ENCODE measurements at regions not wholly inside any gene's neighbourhood (a gene's known extent, or its start where the extent isn't known, plus 50 kb on each side); places are given as distances from the start of the nearest gene placed in this dataset.

GRCh38 chr20:22833851-22834250 is 201.3 kb upstream of the SSTR4 start:
- H3K27me3 ChIP-seq (ENCODE audit: low read depth, low read length) = peaks cover 15% of the 10 kb centered on the region; the same call in 1 of the 2 replicates
- H4K20me1 ChIP-seq (ENCODE audit: insufficient read depth, low read length) = no peaks in the 10 kb centered on the region
- TF ChIP-seq CTCF (IDR thresholded peaks at IDR 0.05; ENCODE audit: low read depth, low read length) (no peak), EZH2phosphoT487 (IDR thresholded peaks at IDR 0.05; ENCODE audit: low read depth) (no peak)
- H3K9me3 ChIP-seq (ENCODE audit: insufficient read depth, low read length) = no peaks in the 10 kb centered on the region
- H3K4me3 ChIP-seq (ENCODE audit: low read length) = no peak overlapping the region
- H3K4me1 ChIP-seq (ENCODE audit: low read length) = no peaks in the 10 kb centered on the region
- H2AFZ ChIP-seq (ENCODE audit: low read depth, low read length) = no peak overlapping the region
- H3K79me2 ChIP-seq (ENCODE audit: low read length) = no peaks in the 10 kb centered on the region
- no peaks in the 10 kb centered on the region for H3K36me3 ChIP-seq (replicated peaks; ENCODE audit: low read depth, low read length)
- no peak overlapping the region for H3K4me2 ChIP-seq (ENCODE audit: low read length)
- H3K27ac ChIP-seq (ENCODE audit: low read length) = no peak overlapping the region
- no peak overlapping the region for H3K9ac ChIP-seq (ENCODE audit: low read length)

- no peaks in the 10 kb centered on the region for H3K9me3 ChIP-seq (ENCODE audit: insufficient read depth, low read length)
- TF ChIP-seq CTCF (IDR thresholded peaks at IDR 0.05; ENCODE audit: low read depth, low read length) = no peak
- TF ChIP-seq EZH2phosphoT487 (IDR thresholded peaks at IDR 0.05; ENCODE audit: low read depth) = no peak
- H3K4me3 ChIP-seq (ENCODE audit: low read length) = no peak overlapping the region
- H3K27ac ChIP-seq (ENCODE audit: low read length) = no peak overlapping the region
- H3K36me3 ChIP-seq (replicated peaks; ENCODE audit: low read depth, low read length) = no peaks in the 10 kb centered on the region
- H4K20me1 ChIP-seq (ENCODE audit: insufficient read depth, low read length) = no peaks in the 10 kb centered on the region
- H3K27me3 ChIP-seq (ENCODE audit: low read depth, low read length) = peaks cover 21% of the 10 kb centered on the region; the same call in 1 of the 2 replicates
- H3K4me2 ChIP-seq (ENCODE audit: low read length) = no peak overlapping the region
- no peak overlapping the region for H3K9ac ChIP-seq (ENCODE audit: low read length)
- no peaks in the 10 kb centered on the region for H3K79me2 ChIP-seq (ENCODE audit: low read length)
- H3K4me1 ChIP-seq (ENCODE audit: low read length) = no peaks in the 10 kb centered on the region
- no peak overlapping the region for H2AFZ ChIP-seq (ENCODE audit: low read depth, low read length)
Observed at GRCh38 chr20:22834651-22835256, 200.4 kb upstream of the SSTR4 start.

- H3K4me3 ChIP-seq (ENCODE audit: low read length) = no peak overlapping the region
- H3K27me3 ChIP-seq (ENCODE audit: low read depth, low read length) = peaks cover 24% of the 10 kb centered on the region; the same call in 1 of the 2 replicates
- H3K4me2 ChIP-seq (ENCODE audit: low read length) = no peak overlapping the region
- TF ChIP-seq EZH2phosphoT487 (IDR thresholded peaks at IDR 0.05; ENCODE audit: low read depth) = no peak
- TF ChIP-seq CTCF (IDR thresholded peaks at IDR 0.05; ENCODE audit: low read depth, low read length) = no peak
- H3K4me1 ChIP-seq (ENCODE audit: low read length) = no peaks in the 10 kb centered on the region
- no peaks in the 10 kb centered on the region for H3K9me3 ChIP-seq (ENCODE audit: insufficient read depth, low read length)
- H2AFZ ChIP-seq (ENCODE audit: low read depth, low read length) = no peak overlapping the region
- H3K79me2 ChIP-seq (ENCODE audit: low read length) = no peaks in the 10 kb centered on the region
- H3K27ac ChIP-seq (ENCODE audit: low read length) = no peak overlapping the region
- H4K20me1 ChIP-seq (ENCODE audit: insufficient read depth, low read length) = no peaks in the 10 kb centered on the region
- no peak overlapping the region for H3K9ac ChIP-seq (ENCODE audit: low read length)
- H3K36me3 ChIP-seq (replicated peaks; ENCODE audit: low read depth, low read length) = no peaks in the 10 kb centered on the region
Observed at GRCh38 chr20:22836211-22836610, 198.9 kb upstream of the SSTR4 start.

GRCh38 chr20:22836877-22837276 is 198.2 kb upstream of the SSTR4 start:
- Histone ChIP-seq H3K79me2 (ENCODE audit: low read length) (no peaks in the 10 kb centered on the region), H3K27me3 (ENCODE audit: low read depth, low read length) (peaks cover 24% of the 10 kb centered on the region; the same call in 1 of the 2 replicates), H3K4me3 (ENCODE audit: low read length) (no peak overlapping the region), H3K36me3 (replicated peaks; ENCODE audit: low read depth, low read length) (no peaks in the 10 kb centered on the region), H3K4me1 (ENCODE audit: low read length) (no peaks in the 10 kb centered on the region), H4K20me1 (ENCODE audit: insufficient read depth, low read length) (no peaks in the 10 kb centered on the region), H2AFZ (ENCODE audit: low read depth, low read length) (no peak overlapping the region), H3K9ac (ENCODE audit: low read length) (no peak overlapping the region), H3K9me3 (ENCODE audit: insufficient read depth, low read length) (no peaks in the 10 kb centered on the region), H3K27ac (ENCODE audit: low read length) (no peak overlapping the region), H3K4me2 (ENCODE audit: low read length) (no peak overlapping the region)
- TF ChIP-seq CTCF (IDR thresholded peaks at IDR 0.05; ENCODE audit: low read depth, low read length) (no peak), EZH2phosphoT487 (IDR thresholded peaks at IDR 0.05; ENCODE audit: low read depth) (no peak)

Measured in OCI-LY3 (cell line).